ENCODE measurements at regions not wholly inside any gene's neighbourhood (a gene's known extent, or its start where the extent isn't known, plus 50 kb on each side); places are given as distances from the start of the nearest gene placed in this dataset.
"Not testable (repeated sequence)": the region's sequence is repeated elsewhere in the genome, so short reads cannot be mapped to it uniquely, and the experiment has no call there.

DNA sequence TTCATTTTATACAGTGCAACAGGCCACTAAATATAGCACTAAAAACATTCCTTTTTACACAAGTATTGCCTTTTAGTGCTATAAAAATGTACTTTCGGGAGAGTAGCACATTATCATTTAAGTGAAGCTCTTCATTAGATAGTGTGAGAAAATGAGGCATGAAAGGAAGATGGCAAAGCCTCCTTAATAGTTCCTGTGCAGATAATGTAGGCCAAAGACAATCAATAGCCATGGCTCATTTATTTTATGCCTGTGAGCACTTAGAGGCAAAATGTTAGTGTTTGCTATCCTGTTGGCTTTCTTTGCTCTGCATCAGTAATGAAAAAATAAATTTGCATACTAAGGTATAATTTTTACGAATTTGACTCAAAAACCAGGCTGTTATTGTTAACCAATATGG is 929.5 kb upstream of the C9orf72 start:
- DNase-seq, result no peak

DNA sequence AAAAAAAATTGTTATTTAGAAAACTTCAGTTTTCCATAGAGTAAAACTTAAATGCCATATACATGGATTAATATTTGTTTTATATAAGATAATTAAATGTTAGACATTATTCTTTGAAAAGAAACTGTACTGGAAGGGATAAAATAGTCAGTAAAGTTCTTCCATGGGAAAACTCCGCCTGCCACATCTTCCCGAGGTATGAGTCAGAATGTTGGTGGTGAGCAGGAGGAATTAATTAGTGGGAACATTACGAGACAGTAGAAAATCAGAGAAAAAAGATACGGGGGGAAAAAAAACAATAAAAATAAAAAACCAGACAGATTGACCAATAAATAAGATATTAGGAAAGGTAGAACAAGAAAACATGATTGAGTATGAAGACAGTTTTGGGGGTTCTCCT is 930.3 kb upstream of the C9orf72 start:
- no peak for DNase-seq

DNA sequence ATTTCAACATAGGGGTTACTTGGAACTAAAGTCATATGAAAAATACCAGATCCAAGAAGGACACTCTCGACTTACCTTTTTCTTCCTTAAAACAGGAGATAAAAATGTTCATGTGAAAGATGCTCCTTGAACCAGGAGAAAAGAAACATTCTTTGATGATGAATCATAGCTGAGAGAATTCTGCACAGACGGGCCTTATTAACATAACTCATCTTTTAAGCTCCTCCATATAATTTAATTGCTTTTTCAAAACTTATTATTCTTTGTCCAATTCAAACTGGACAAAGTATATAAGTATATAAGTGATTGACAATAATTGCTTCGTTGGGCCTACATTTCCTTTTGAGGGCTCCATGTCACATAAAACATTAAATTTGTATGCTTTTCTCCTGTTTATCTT is 945.2 kb upstream of the C9orf72 start:
- DNase-seq, result no peak

DNA sequence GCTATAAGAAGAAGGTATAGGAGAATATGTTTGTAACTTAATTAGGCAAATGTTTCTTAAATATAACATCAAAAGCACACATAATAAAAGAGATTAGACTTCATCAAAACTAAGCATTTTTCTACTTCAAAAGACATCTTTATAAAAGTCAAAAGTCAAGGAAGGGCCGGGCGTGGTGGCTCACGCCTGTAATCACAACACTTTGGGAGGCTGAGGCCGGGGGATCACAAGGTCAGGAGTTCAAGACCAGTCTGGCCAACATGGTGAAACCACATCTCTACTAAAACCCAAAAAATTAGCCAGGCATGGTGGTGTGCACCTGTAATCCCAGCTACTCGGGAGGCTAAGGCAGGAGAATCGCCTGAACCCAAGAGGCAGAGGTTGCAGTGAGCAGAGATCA is 951.0 kb upstream of the C9orf72 start:
- DNase-seq, result not testable (repeated sequence)

DNA sequence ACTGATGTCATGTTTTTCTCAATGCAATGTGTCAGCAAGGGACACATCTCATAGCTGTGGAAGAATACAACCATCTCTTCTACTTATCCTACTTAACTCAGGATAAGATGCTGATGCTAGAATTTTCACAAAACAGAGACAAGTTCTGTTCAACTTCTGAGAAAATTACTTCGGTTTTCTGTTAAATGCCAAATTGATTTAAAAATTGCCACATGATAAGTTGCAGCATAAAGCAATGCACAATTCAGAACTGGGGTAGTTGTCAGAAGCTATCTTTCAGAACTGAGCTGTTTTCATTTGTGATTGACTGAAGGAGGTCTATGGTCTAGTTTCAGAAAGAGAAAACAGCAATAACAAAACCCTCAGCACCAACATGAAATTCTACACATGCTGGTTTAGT is 954.8 kb upstream of the C9orf72 start:
- no peak for DNase-seq

DNA sequence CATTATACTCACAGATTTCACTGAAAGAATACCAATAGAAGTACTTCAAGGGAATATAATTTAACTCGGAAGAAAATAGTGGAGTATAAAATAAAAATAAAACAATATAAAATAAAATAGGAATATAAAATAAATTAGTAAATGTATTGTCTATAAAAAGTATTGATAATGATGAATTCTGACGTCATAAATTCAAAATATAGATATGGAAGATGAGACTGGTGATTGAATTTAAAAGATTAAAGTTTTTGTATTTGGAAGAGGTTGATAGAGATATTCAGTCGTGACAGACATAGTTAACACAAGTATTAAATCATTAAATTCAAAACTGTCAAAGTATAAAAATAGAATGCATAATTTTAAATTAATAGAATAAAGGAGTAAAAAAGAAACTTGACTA is 964.9 kb upstream of the C9orf72 start:
- DNase-seq, result no peak

DNA sequence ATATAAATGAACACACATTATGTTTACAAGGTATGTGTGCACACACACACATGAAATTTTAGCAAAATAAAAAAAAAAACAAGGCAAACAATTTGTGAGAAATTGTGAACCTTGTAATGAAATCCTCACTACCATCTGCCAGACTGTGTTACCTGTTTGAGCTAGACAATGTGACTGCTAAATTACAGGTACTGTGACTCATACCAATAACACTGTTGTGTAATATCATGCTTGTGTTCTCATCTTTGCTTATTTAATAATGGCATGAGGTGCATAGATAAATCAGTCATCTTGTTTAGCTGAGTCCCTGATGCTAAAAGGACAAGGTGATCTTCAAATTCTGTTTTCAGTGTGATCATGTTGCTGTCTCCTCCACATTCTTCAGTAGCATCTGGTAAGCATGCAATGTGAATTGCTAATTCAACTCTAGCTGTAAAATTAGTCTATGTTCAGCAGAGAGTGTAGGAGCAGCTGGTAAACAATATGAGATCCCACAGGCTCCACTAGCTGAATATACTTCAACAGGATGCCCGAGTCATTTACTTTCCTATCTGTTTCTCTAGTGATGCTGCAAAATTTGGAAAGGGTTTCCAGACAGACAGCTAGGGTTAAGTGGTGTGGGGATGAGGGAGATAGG is 966.3 kb upstream of the C9orf72 start:
- DNase-seq, result no peak

DNA sequence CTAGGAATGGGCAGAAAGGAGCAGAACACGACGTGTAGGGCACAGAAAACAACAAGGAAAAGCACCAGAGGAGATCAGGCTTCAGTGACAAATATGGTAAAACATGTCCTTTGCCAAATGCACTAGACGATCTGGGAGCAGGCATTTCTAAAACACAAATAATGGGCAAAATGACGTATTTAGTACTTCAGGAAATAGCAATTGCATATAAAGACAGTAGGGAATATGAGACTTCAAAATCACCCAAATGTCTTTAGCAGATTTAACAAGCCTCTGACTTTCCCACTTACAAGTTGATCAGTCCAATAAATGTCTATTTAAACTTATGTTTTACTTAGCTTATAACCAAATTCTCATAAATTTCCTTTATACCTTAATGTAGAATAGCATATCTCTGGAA is 969.6 kb upstream of the C9orf72 start:
- no peak for DNase-seq

DNA sequence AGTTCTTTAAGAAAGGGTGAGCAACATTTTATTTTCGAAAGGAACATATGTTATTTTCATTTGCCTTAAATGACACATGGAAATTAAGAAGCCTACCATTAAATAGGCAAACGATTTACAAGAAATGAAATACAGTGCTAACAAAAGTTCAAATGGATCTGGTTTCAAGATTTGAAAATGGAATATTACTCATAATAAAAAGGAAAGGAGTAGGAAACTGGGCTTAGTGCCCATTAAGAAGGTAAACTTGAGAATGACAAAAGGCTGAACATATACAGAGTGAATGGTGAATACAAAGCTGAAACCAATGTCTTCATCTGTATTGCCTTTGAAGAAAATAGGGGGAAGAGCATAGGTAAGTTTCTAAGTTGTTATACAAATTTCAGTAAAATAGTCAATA is 974.2 kb upstream of the C9orf72 start:
- no peak for DNase-seq

DNA sequence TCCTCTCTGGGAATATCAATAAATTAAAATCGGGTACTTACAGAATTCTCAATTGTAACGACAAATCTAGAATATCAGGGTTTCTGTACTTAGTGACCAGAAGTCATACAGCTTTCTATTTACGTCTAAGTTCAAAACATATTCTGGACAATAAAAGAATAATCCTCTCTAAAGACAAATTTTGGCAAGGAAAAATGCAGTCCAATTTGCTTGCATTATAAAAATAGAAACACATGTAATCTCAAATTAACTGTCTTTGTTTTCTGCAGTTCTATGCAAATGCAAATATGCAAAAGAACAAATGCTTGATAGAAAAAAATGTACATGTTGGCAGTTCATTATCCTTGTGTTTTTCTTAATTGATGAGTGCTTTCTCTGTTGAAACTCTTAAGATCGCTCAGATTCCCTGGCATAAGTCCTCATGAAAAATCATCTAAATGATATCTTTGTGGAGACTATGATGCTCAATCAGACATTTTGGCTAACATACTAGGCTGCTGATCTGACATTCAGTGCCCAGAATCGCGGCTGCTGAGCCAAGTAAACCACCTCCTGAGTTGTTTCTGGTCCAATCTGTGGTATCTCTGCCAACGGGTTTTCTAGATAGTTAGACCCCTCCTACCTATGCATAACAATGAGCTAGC is 990.1 kb upstream of the C9orf72 start:
- DNase-seq, result no peak

DNA sequence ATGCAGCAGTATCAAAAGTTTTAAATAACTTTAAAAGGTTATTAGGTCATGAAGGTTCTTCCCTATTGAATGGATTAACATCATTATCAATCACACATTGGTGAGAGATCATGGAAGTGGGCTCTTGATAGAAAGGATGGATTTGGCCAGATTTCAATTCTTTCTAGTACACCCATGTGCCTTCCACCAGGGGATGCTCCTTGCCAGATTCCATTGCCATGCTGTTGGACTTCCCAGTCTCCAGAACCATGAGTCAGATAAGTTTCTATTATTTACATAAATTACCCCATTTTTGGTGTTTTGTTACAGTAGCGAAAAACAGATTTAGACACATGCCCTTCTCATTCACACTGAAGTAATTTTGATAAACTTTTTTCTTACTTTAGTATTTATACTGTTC is 1010.6 kb upstream of the C9orf72 start:
- DNase-seq, result no peak

DNA sequence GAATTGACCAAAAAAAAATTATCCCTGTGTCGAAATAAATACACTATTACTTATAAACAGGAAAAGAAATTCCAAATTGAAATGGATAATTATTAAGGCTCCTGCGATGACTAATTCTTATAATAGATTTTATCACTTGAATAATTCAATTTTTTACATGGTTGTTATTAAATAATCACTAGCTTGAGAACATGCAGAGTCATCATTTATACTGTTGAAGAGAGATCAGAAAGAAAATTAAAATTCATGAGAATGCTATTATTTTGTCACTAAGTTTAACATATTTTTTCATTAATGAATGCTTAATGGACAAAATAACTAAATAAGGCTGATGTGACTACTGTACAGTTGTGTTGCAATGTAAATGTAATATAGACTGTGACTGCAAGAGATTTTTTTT is 1011.3 kb upstream of the C9orf72 start:
- DNase-seq, result no peak

DNA sequence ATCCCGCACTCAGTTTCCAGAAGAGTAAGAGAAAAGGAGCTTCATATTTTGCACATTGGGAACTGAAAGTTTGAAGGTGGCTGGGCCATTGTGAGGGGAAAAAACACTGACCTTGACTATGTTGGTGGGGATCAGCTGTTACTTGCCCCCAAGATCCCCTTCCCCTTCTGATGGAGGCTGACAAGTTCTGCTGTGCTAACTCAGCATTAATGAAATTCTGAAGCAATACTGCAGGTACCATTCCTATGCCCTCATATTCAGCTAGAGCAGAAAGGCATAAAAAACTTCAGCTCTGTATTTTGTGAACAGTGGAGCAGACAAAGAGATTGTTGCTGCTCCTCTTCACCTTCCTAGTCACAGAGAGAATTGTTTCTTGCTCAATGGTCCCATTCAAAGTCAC is 1013.8 kb upstream of the C9orf72 start:
- no peak for DNase-seq

DNA sequence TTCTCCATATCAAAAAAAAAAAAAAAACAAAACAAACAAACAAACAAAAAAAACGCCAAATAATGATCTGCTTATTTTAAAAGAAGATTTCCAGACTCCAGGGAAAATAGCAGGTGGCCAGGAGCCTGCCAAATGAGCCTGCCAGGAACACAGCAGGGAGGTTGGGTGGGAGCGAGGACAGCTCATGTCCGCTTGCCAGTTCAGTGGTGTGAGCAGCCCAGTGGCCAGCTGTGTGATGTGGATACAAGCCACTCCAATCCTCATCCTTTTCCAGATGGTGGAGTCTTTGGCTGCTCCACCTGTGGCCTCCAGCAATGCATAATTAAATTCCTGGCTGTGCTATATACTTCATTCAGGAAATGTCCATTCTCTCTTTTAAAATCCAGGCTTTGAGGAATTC is 1025.1 kb upstream of the C9orf72 start:
- no peak for DNase-seq

DNA sequence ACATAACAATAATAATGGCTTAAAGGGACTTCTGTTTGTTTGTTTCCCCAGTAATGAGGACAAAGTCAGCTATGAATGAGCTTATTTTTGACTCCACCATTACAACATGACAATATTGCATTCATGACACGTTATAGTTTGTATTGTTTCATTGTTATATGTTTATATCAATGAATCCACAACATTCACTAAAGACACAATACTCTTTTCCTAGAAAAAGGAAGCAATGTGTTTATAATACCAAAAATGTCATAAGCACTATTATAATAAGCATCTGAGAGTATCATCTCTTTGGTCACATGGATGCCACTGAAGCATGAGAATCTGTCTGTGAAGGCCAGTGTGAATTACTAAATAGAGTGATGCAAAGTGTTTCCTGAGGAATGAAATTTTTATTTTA is 1026.9 kb upstream of the C9orf72 start:
- DNase-seq, result no peak

DNA sequence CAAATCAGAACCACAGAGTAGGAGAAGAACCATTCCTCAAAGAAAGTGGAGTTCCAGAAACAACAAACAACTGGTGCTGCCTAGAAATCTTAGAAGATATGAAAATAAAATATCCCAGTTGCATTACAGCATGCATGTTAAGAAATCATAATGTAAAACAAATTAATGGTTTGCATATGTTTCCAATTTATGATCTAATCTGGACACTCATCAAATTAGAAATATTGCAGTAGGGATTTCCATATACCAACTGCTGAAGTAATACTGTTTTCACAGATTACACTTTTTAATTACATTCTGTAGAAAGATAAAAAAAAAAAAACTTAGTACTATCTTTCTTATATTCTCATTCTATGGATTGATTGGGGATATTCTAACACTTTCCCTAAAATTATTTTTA is 1034.6 kb upstream of the C9orf72 start:
- DNase-seq, result no peak

DNA sequence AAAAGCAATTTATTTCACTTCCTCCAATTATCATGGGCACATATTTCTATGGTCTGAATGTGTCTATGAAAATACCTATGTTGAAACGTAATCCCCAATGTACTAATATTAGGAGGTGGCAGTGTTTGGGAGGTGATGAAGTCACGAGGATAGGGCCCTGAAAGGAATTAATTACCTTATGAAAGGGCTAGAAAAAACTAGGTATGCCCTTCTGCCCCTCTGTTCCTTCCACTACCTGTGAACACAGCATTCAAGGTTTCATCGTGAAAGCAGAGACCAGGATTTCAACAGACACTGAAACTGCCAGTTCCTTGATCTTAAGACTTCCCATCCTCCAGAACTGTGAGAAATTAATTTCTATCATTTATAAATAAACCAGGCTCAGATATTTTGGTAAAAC is 1037.1 kb upstream of the C9orf72 start:
- no peak for DNase-seq

DNA sequence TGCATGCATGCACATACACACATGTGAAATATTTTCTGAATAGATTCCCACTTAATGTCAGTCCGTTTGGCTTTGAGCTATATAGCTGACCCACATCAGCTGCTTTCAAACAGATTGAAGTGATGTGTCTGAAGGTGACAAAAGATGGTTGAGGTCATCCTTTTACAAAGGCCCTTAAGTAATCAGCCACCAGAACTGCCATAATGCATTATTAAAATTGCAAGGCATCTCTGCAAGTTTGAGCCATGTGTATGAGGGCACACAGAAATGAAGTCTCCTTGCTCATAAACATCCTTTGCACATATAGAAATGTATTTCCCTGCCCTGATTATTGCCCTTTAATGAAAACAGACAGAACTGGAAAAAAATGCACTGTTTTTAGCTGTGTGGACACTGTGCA is 1043.0 kb upstream of the C9orf72 start:
- DNase-seq, result no peak

DNA sequence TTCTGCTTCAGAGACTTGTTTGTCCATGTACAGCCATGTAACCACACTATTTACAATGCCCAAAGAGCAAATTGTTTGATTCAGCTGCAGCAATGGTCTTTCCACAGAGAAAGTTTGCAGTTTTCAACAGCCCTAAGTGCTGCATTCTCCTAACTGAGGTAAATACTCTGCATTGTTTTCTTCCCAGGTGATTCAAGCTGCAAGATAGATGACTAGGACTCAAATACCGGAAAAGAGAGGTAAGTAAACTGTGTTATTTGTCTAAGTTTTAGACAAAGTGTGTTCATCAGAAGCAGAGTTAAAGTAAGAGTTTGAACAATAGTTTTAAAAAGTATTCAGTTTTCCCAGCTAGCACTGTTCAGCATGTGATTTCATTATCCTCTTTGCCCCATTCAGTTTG is 1046.7 kb upstream of the C9orf72 start:
- no peak for DNase-seq

DNA sequence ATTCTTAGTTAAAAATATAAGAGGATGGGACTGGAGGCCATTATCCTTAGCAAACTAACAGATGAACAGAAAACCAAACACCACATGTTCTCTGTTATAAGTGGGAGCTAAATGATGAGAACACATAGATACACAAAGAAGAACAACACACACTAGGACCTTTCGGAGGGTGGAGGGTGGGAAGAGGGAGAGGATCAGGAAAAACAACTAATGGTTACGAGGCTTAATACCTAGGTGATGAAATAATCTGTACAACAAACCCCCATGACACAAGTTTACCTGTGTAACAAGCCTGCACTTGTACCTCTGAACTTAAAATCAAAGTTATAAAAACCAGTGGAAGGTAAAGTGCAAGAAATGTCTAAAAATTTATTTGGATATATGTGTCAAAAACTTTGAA is 1047.4 kb upstream of the C9orf72 start:
- DNase-seq, result no peak

DNA sequence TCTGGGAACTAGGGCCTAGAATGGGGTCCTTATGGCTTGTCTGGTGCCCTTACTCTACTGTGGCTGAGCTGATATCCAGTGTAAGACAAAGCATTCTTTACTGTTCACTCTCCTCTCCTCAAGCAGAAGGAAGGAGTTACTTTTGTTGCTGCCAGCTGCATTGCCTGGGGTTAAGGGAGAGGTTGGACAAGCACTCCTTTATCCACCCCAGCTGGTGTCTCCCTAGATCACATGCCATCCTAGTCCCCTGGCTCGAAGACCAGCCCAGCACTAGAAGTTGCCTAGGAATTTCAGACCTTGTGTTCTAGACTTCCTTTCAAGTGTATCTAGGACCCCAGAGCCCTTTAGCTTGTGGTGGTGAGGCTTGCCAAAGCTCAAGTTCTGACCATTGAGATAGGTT is 1051.5 kb upstream of the C9orf72 start:
- DNase-seq, result no peak

DNA sequence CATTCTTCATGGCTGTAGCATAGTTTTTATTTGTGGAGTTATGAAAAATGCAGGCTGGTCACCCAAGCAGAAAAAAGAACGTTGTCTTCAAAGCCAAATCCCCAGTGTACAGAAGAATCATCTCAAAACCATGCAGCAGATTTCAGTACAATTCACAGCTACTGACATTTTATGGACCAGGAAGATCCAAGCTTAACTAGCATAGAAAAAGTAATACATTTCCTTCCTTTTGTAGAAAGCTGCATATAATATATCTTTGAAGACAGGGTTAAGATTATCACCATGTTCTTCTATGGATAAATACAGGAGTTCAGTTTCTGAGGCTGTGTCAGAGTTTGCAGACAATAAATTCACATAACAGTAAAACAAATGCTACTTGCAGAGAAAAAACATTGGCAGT is 1054.8 kb upstream of the C9orf72 start:
- no peak for DNase-seq

DNA sequence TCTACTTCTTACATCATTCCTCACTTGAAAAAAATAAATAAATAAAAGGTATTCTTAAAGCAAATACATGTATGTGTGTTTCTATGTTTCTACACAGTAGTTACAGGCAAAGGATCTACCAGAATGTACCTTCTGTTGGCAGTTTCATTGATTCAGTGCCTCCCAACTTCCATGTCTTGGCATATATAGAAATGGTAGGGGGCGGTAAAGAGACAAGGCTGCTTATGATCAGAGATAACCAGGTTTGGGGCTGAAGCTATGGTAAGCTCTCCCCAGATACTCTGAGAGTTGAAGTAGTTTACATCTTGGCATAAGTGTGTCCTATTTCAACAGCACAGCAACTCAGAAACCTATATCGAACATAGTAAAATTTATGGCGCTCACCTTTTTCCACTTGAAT is 1075.4 kb upstream of the C9orf72 start:
- no peak for DNase-seq

DNA sequence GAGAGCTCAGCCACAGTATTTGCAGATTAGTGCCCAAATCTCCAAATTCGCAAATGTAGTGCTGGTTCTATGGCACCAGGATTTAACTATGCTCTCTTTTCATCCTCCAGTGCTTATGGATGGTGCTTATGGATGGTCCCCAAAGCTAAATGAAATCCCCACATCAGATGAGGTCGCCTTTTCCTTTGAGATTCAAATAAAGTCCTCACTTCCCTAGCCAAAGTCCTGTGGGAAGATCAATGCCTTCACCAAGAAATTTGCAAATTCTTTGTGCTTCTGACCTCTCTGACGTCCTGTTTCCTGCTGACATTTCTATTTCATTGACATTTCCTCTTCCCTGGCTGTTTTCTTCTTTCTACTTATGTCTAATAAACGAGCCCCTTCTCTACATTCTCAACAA is 1077.0 kb upstream of the C9orf72 start:
- no peak for DNase-seq

DNA sequence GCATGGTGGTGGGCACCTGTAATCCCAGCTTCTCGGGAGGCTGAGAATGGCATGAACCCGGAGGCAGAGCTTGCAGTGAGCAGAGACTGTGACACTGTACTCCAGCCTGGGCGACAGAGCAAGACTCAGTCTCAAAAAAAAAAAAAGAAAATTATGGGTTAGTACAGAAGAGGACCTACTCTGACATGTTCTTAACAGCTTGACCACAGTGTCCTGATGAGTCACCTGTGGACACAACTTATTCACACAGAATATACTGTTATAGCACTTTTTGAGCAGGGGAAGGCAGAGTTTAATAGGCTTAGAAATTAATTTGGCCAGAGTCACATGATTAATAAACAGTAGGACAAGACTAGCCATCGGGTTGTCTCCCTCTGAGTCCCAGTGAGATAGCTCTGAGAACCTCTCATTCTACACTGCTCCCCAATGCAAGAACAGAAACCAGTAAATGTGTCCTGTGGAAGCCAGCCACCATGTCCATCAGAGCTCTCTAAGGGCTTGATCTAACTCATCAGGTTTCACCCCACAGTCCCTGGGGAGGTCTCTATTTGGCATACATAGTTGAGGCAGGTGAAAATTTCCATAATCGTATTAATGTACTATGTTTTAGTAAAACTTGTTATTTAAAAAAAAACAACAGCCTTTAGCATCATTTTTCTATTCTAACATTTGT is 1077.9 kb upstream of the C9orf72 start:
- no peak for DNase-seq
